Dendritic cell treated with granulocyte-macrophage colony-stimulating factor and Interleukin-4, amounts not matched to agents 40 ng/mL and 50 ng/mL, for 4 days (primary cell): ENCODE measurements at regions not wholly inside any gene's neighbourhood (a gene's known extent, or its start where the extent isn't known, plus 50 kb on each side); places are given as distances from the start of the nearest gene placed in this dataset.

Source experiments
- H3K27ac Mint-ChIP-seq: one replicate; pipeline ENCODE4 v1.8.0; 2022; ENCODE audit warnings: mild to moderate bottlenecking, mixed read lengths
- H3K27me3 Mint-ChIP-seq: one replicate; pipeline ENCODE4 v1.8.0; 2022; ENCODE audit warnings: mild to moderate bottlenecking, mixed read lengths
- H3K36me3 Mint-ChIP-seq: one replicate; pipeline ENCODE4 v1.8.0; 2022; ENCODE audit warnings: low read depth, mixed read lengths
- H3K4me1 Mint-ChIP-seq: one replicate; pipeline ENCODE4 v1.8.0; 2022; ENCODE audit warnings: low read depth, mixed read lengths
- H3K4me3 Mint-ChIP-seq: one replicate; pipeline ENCODE4 v1.8.0; 2022; ENCODE audit warnings: mild to moderate bottlenecking, moderate library complexity, mixed read lengths
- H3K9me3 Mint-ChIP-seq: one replicate; pipeline ENCODE4 v1.8.0; 2022; ENCODE audit warnings: mixed read lengths
- intact Hi-C: fragments of 100-400 bp; cut with micrococcal nuclease; formaldehyde crosslinking; loops from one replicate; pipeline ENCODE4 v1.15.0; 2022

GRCh38 chr6:48315915-48316314, 204.9 kb upstream of the PTCHD4 start:
- Mint-ChIP-seq H3K27me3 (no peaks in the 10 kb centered on the region), H3K9me3 (peaks cover 22% of the 10 kb centered on the region), H3K36me3 (no peaks in the 10 kb centered on the region), H3K27ac (no peak overlapping the region), H3K4me3 (no peak overlapping the region), H3K4me1 (no peaks in the 10 kb centered on the region)
- intact Hi-C loops: no loop called here

GRCh38 chr6:48315051-48315719, 204.2 kb upstream of the PTCHD4 start:
- no peak overlapping the region for H3K27ac Mint-ChIP-seq
- H3K9me3 Mint-ChIP-seq: peaks cover 22% of the 10 kb centered on the region
- intact Hi-C loops: no loop called here
- no peaks in the 10 kb centered on the region for H3K4me1 Mint-ChIP-seq
- no peaks in the 10 kb centered on the region for H3K27me3 Mint-ChIP-seq
- H3K36me3 Mint-ChIP-seq: no peaks in the 10 kb centered on the region
- H3K4me3 Mint-ChIP-seq: no peak overlapping the region

GRCh38 chr6:48311301-48311700, 200.3 kb upstream of the PTCHD4 start:
- H3K27me3 Mint-ChIP-seq: no peaks in the 10 kb centered on the region
- intact Hi-C loops: no loop called here
- H3K9me3 Mint-ChIP-seq: peaks cover 10% of the 10 kb centered on the region
- H3K27ac Mint-ChIP-seq: no peak overlapping the region
- no peak overlapping the region for H3K4me3 Mint-ChIP-seq
- H3K4me1 Mint-ChIP-seq: no peaks in the 10 kb centered on the region
- no peaks in the 10 kb centered on the region for H3K36me3 Mint-ChIP-seq

- Mint-ChIP-seq H3K4me3 (no peak overlapping the region), H3K27ac (no peak overlapping the region), H3K4me1 (no peaks in the 10 kb centered on the region), H3K36me3 (no peaks in the 10 kb centered on the region), H3K27me3 (no peaks in the 10 kb centered on the region), H3K9me3 (peaks cover 28% of the 10 kb centered on the region)
- intact Hi-C loops: no loop called here
Measured at GRCh38 chr6:48307573-48307972, 196.6 kb upstream of the PTCHD4 start.

- Mint-ChIP-seq H3K4me1 (no peaks in the 10 kb centered on the region), H3K36me3 (no peaks in the 10 kb centered on the region), H3K27ac (no peak overlapping the region), H3K4me3 (no peak overlapping the region), H3K27me3 (no peaks in the 10 kb centered on the region), H3K9me3 (peaks cover 66% of the 10 kb centered on the region)
- intact Hi-C loops: no loop called here
Measured at GRCh38 chr6:48290595-48290994, 179.6 kb upstream of the PTCHD4 start.

GRCh38 chr6:48289841-48290240, 178.8 kb upstream of the PTCHD4 start:
- Mint-ChIP-seq H3K27me3 (no peaks in the 10 kb centered on the region), H3K4me3 (no peak overlapping the region), H3K4me1 (no peaks in the 10 kb centered on the region), H3K9me3 (peaks cover 74% of the 10 kb centered on the region), H3K36me3 (no peaks in the 10 kb centered on the region), H3K27ac (no peak overlapping the region)
- intact Hi-C loops: no loop called here

GRCh38 chr6:48281217-48281616, 170.2 kb upstream of the PTCHD4 start:
- Mint-ChIP-seq H3K27me3 (no peaks in the 10 kb centered on the region), H3K4me1 (no peaks in the 10 kb centered on the region), H3K36me3 (no peaks in the 10 kb centered on the region), H3K4me3 (no peak overlapping the region), H3K9me3 (peaks cover 26% of the 10 kb centered on the region), H3K27ac (no peak overlapping the region)
- intact Hi-C loops: no loop called here

- intact Hi-C loops: no loop called here
- no peaks in the 10 kb centered on the region for H3K4me1 Mint-ChIP-seq
- no peaks in the 10 kb centered on the region for H3K27me3 Mint-ChIP-seq
- H3K9me3 Mint-ChIP-seq: peaks cover 15% of the 10 kb centered on the region
- no peak overlapping the region for H3K4me3 Mint-ChIP-seq
- H3K27ac Mint-ChIP-seq: no peak overlapping the region
- no peaks in the 10 kb centered on the region for H3K36me3 Mint-ChIP-seq
Measured at GRCh38 chr6:48280035-48280620, 169.1 kb upstream of the PTCHD4 start.

GRCh38 chr6:48278261-48278660, 167.3 kb upstream of the PTCHD4 start:
- H3K27me3 Mint-ChIP-seq: no peaks in the 10 kb centered on the region
- no peak overlapping the region for H3K4me3 Mint-ChIP-seq
- no peaks in the 10 kb centered on the region for H3K4me1 Mint-ChIP-seq
- peaks cover 13% of the 10 kb centered on the region for H3K9me3 Mint-ChIP-seq
- H3K27ac Mint-ChIP-seq: no peak overlapping the region
- no peaks in the 10 kb centered on the region for H3K36me3 Mint-ChIP-seq
- intact Hi-C loops: no loop called here

GRCh38 chr6:48272518-48272917, 161.5 kb upstream of the PTCHD4 start:
- H3K36me3 Mint-ChIP-seq: no peaks in the 10 kb centered on the region
- H3K27ac Mint-ChIP-seq: no peak overlapping the region
- intact Hi-C loops: no loop called here
- no peaks in the 10 kb centered on the region for H3K4me1 Mint-ChIP-seq
- no peaks in the 10 kb centered on the region for H3K27me3 Mint-ChIP-seq
- no peak overlapping the region for H3K4me3 Mint-ChIP-seq
- H3K9me3 Mint-ChIP-seq: peaks cover 37% of the 10 kb centered on the region

GRCh38 chr6:48255094-48255493, 144.1 kb upstream of the PTCHD4 start:
- Mint-ChIP-seq H3K36me3 (no peaks in the 10 kb centered on the region), H3K27ac (no peak overlapping the region), H3K27me3 (no peaks in the 10 kb centered on the region), H3K4me3 (no peak overlapping the region), H3K9me3 (no peaks in the 10 kb centered on the region), H3K4me1 (no peaks in the 10 kb centered on the region)
- intact Hi-C loops: no loop called here

- Mint-ChIP-seq H3K4me3 (no peak overlapping the region), H3K27me3 (no peaks in the 10 kb centered on the region), H3K9me3 (no peaks in the 10 kb centered on the region), H3K4me1 (no peaks in the 10 kb centered on the region), H3K27ac (no peak overlapping the region), H3K36me3 (no peaks in the 10 kb centered on the region)
- intact Hi-C loops: no loop called here
Measured at GRCh38 chr6:48249071-48249470, 138.1 kb upstream of the PTCHD4 start.

GRCh38 chr6:48243071-48243470, 132.1 kb upstream of the PTCHD4 start:
- Mint-ChIP-seq H3K4me3 (no peak overlapping the region), H3K36me3 (no peaks in the 10 kb centered on the region), H3K4me1 (no peaks in the 10 kb centered on the region), H3K27me3 (no peaks in the 10 kb centered on the region), H3K9me3 (peaks cover 28% of the 10 kb centered on the region), H3K27ac (no peak overlapping the region)
- intact Hi-C loops: no loop called here

GRCh38 chr6:48240287-48240686, 129.3 kb upstream of the PTCHD4 start:
- intact Hi-C loops: no loop called here
- Mint-ChIP-seq H3K27me3 (no peaks in the 10 kb centered on the region), H3K4me3 (no peak overlapping the region), H3K4me1 (no peaks in the 10 kb centered on the region), H3K27ac (no peak overlapping the region), H3K9me3 (peaks cover 55% of the 10 kb centered on the region), H3K36me3 (no peaks in the 10 kb centered on the region)

GRCh38 chr6:48236375-48236774, 125.4 kb upstream of the PTCHD4 start:
- no peaks in the 10 kb centered on the region for H3K36me3 Mint-ChIP-seq

More at GRCh38 chr6:48236375-48236774, 125.4 kb upstream of the PTCHD4 start:
- Mint-ChIP-seq H3K27ac (no peak overlapping the region), H3K9me3 (peaks cover 62% of the 10 kb centered on the region), H3K4me1 (no peaks in the 10 kb centered on the region), H3K4me3 (no peak overlapping the region), H3K27me3 (no peaks in the 10 kb centered on the region)
- intact Hi-C loops: no loop called here
